ELF-1 (cell line): ENCODE measurements at regions not wholly inside any gene's neighbourhood (a gene's known extent, or its start where the extent isn't known, plus 50 kb on each side); places are given as distances from the start of the nearest gene placed in this dataset.
"Not testable (repeated sequence)": the region's sequence is repeated elsewhere in the genome, so short reads cannot be mapped to it uniquely, and the experiment has no call there.

Source experiments
- DNase-seq: peaks from one replicate; pipeline ENCODE4 v3.0.0-alpha.2; 2016; ENCODE audit warnings: low read depth, low spot score

- no peak for DNase-seq
Measured at GRCh38 chr2:234158812-234159211, 108.3 kb downstream of the SPP2 start.

GRCh38 chr2:234157817-234158588 is 107.5 kb downstream of the SPP2 start:
- DNase-seq = no peak

- peak; percentile 38 for DNase-seq
Measured at GRCh38 chr2:234156326-234156725, 105.8 kb downstream of the SPP2 start.

- not testable (repeated sequence) for DNase-seq
Measured at GRCh38 chr2:234152835-234153234, 102.3 kb downstream of the SPP2 start.

- DNase-seq = no peak
Measured at GRCh38 chr2:234147335-234147861, 96.9 kb downstream of the SPP2 start.

- DNase-seq = no peak
Measured at GRCh38 chr2:234146087-234146826, 95.8 kb downstream of the SPP2 start.

- no peak for DNase-seq
Measured at GRCh38 chr2:234145511-234145910, 95.0 kb downstream of the SPP2 start.

- DNase-seq = no peak
Measured at GRCh38 chr2:234145057-234145456, 94.6 kb downstream of the SPP2 start.

GRCh38 chr2:234143896-234144295 is 93.4 kb downstream of the SPP2 start:
- DNase-seq = no peak

- no peak for DNase-seq
Measured at GRCh38 chr2:234142530-234142929, 92.0 kb downstream of the SPP2 start.

- no peak for DNase-seq
Measured at GRCh38 chr2:234139755-234140154, 89.3 kb downstream of the SPP2 start.

GRCh38 chr2:234138836-234139235 is 88.3 kb downstream of the SPP2 start:
- no peak for DNase-seq

GRCh38 chr2:234137400-234138014 is 87.0 kb downstream of the SPP2 start:
- DNase-seq = peak; percentile 72

- DNase-seq = peak; percentile 84
Measured at GRCh38 chr2:234136461-234136860, 86.0 kb downstream of the SPP2 start.

- peak; percentile 89 for DNase-seq
Measured at GRCh38 chr2:234135750-234136221, 85.3 kb downstream of the SPP2 start.

GRCh38 chr2:234134496-234134895 is 84.0 kb downstream of the SPP2 start:
- DNase-seq = no peak

- no peak for DNase-seq
Measured at GRCh38 chr2:234133004-234133403, 82.5 kb downstream of the SPP2 start.

GRCh38 chr2:234130777-234131181 is 80.3 kb downstream of the SPP2 start:
- DNase-seq = no peak

- DNase-seq = no peak
Measured at GRCh38 chr2:234128606-234129005, 78.1 kb downstream of the SPP2 start.
